SK-N-SH treated with all-trans-retinoic acid at 6 μM for 48 hours (cell line): ENCODE measurements at regions not wholly inside any gene's neighbourhood (a gene's known extent, or its start where the extent isn't known, plus 50 kb on each side); places are given as distances from the start of the nearest gene placed in this dataset.

Source experiments
- ATAC-seq: fragments of 200-7000 bp; cut with Tn5 transposase; 3 replicates; pipeline ENCODE4 v1.9.1; 2020; ENCODE audit warnings: mild to moderate bottlenecking, moderate library complexity
- ARNTL ChIP-seq: fragments of 450-650 bp; formaldehyde crosslinking; IDR thresholded peaks from 2 replicates; pipeline ENCODE4 v1.5.0; 2020; ENCODE audit warnings: low read depth, mild to moderate bottlenecking, moderate library complexity, borderline replicate concordance
- BACH2 ChIP-seq: fragments of 250-450 bp; sonication (Bioruptor Pico); IDR thresholded peaks from 2 replicates; pipeline ENCODE4 v1.9.0; 2021; ENCODE audit warnings: mild to moderate bottlenecking, borderline replicate concordance
- CREB5 ChIP-seq: fragments of 250-450 bp; sonication (Bioruptor Pico); IDR thresholded peaks from 2 replicates; pipeline ENCODE4 v1.5.1; 2020; ENCODE audit warnings: low read depth, mild to moderate bottlenecking, moderate library complexity
- CSDC2 ChIP-seq: fragments of 250-450 bp; sonication (Bioruptor Pico); IDR thresholded peaks from 2 replicates; pipeline ENCODE4 v1.5.0; 2020; ENCODE audit warnings: mild to moderate bottlenecking, moderate library complexity
- CSRNP3 ChIP-seq: fragments of 250-450 bp; sonication (Bioruptor Pico); IDR thresholded peaks from 2 replicates; pipeline ENCODE4 v1.5.1; 2021; ENCODE audit warnings: mild to moderate bottlenecking, moderate library complexity
- ESRRG ChIP-seq: fragments of 250-450 bp; sonication (Bioruptor Pico); IDR thresholded peaks from 2 replicates; pipeline ENCODE4 v1.6.1; 2021; ENCODE audit warnings: mild to moderate bottlenecking
- GLIS3 ChIP-seq: fragments of 250-450 bp; sonication (Bioruptor Pico); IDR thresholded peaks from 2 replicates; pipeline ENCODE4 v1.5.0; 2020; ENCODE audit warnings: mild to moderate bottlenecking, moderate library complexity
- ISL1 ChIP-seq: fragments of 250-450 bp; sonication (Bioruptor Pico); IDR thresholded peaks from 2 replicates; pipeline ENCODE4 v2.1.2; 2022; ENCODE audit warnings: mild to moderate bottlenecking, moderate library complexity
- OSR1 ChIP-seq: fragments of 250-450 bp; sonication (Bioruptor Pico); IDR thresholded peaks from 2 replicates; pipeline ENCODE4 v1.8.0; 2022; ENCODE audit warnings: moderate library complexity, mild to moderate bottlenecking, inconsistent platforms
- PATZ1 ChIP-seq: fragments of 250-450 bp; sonication (Bioruptor Pico); IDR thresholded peaks from 2 replicates; pipeline ENCODE4 v1.8.0; 2020; ENCODE audit warnings: mild to moderate bottlenecking, moderate library complexity, borderline replicate concordance
- PPARA ChIP-seq: fragments of 250-450 bp; sonication (Bioruptor Pico); IDR thresholded peaks from 2 replicates; pipeline ENCODE4 v1.5.0; 2020; ENCODE audit warnings: mild to moderate bottlenecking, borderline replicate concordance
- RARB ChIP-seq: fragments of 250-450 bp; sonication (Bioruptor Pico); IDR thresholded peaks from 2 replicates; pipeline ENCODE4 v1.8.0; 2021; ENCODE audit warnings: mild to moderate bottlenecking, moderate library complexity
- SNAI2 ChIP-seq: fragments of 250-450 bp; sonication (Bioruptor Pico); IDR thresholded peaks from 2 replicates; pipeline ENCODE4 v1.5.0; 2020; ENCODE audit warnings: mild to moderate bottlenecking, moderate library complexity
- TCF4 ChIP-seq: fragments of 250-450 bp; sonication (Bioruptor Pico); IDR thresholded peaks from 2 replicates; pipeline ENCODE4 v1.8.0; 2021; ENCODE audit warnings: mild to moderate bottlenecking, moderate library complexity, borderline replicate concordance
- TOX ChIP-seq: fragments of 250-450 bp; sonication (Bioruptor Pico); IDR thresholded peaks from 2 replicates; pipeline ENCODE4 v1.8.0; 2021; ENCODE audit warnings: mild to moderate bottlenecking, moderate library complexity, borderline replicate concordance
- TSHZ2 ChIP-seq: fragments of 250-450 bp; sonication (Bioruptor Pico); IDR thresholded peaks from 2 replicates; pipeline ENCODE4 v1.5.0; 2020; ENCODE audit warnings: mild to moderate bottlenecking, moderate library complexity
- ZC3H10 ChIP-seq: fragments of 250-450 bp; sonication (Bioruptor Pico); IDR thresholded peaks from 2 replicates; pipeline ENCODE4 v1.5.1; 2021; ENCODE audit warnings: mild to moderate bottlenecking, moderate library complexity
- ZFP3 ChIP-seq: fragments of 250-450 bp; sonication (Bioruptor Pico); IDR thresholded peaks from 2 replicates; pipeline ENCODE4 v1.5.0; 2020; ENCODE audit warnings: mild to moderate bottlenecking, moderate library complexity
- ZFP30 ChIP-seq: fragments of 450-650 bp; formaldehyde crosslinking; IDR thresholded peaks from 2 replicates; pipeline ENCODE4 v1.5.0; 2022; ENCODE audit warnings: mild to moderate bottlenecking, moderate library complexity
- ZNF565 ChIP-seq: fragments of 450-650 bp; formaldehyde crosslinking; conservative IDR thresholded peaks from 2 replicates; pipeline ENCODE4 v1.5.0; 2020; ENCODE audit warnings: low read depth, mild to moderate bottlenecking, moderate library complexity
- ZNF70 ChIP-seq: fragments of 450-650 bp; formaldehyde crosslinking; IDR thresholded peaks from 2 replicates; pipeline ENCODE4 v1.5.0; 2020; ENCODE audit warnings: mild to moderate bottlenecking, moderate library complexity
- ZNF8 ChIP-seq: fragments of 450-650 bp; formaldehyde crosslinking; IDR thresholded peaks from 2 replicates; pipeline ENCODE4 v1.5.0; 2020; ENCODE audit warnings: mild to moderate bottlenecking, moderate library complexity

DNA sequence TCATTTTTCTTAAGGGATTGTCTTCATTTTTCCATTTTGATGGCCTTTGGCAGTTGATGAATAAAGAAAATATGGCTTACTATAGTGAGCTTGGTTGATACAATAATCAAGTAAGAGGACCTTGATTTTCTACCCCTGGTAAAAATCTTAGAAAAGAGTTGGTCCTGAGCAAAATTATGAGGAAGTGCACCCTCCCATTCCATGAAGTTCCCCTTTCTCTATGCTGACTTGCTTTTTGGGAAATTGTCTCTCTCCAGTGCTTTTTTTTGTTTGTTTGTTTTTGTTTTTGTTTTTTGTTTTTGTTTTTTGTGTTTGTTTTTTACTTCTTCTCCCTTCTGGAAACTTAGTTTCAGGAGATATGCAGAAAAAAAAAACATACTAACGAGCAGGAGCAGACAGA, 449.2 kb upstream of the ACTBL2 start:
- TF ChIP-seq GLIS3 (CRISPR knock-in tag) (no peak), TOX (CRISPR knock-in tag) (no peak), ARNTL (CRISPR knock-in tag) (no peak), CSDC2 (CRISPR knock-in tag) (no peak), ZNF8 (CRISPR knock-in tag) (no peak), TCF4 (CRISPR knock-in tag) (no peak), CSRNP3 (CRISPR knock-in tag) (no peak), OSR1 (CRISPR knock-in tag) (no peak), ZC3H10 (CRISPR knock-in tag) (no peak), ZFP3 (CRISPR knock-in tag) (no peak), ZNF565 (CRISPR knock-in tag) (no peak), PATZ1 (no peak)
- ATAC-seq = no peak

DNA sequence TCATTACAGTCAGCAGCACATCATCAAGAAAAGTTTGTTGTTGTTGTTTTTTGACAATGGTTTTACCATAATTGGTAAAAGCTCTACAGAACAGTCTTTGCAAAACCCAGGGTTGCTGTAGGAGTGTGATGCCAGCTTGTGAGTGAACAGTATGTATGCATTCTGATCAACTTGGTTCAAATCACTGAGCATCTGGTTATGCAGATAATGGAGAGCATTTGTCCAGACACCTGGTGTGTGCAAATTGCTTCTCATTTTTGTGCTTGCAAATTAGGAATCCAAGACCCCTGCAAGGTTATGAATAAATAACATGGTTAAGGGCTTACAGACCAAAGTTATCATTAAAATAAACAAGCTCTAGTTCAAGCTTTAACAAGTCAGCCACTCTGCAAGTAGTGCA, 448.7 kb upstream of the ACTBL2 start:
- no peak for TF ChIP-seq ARNTL (CRISPR knock-in tag)
- no peak for TF ChIP-seq ESRRG (CRISPR knock-in tag)
- TF ChIP-seq TOX (CRISPR knock-in tag) = no peak
- TF ChIP-seq SNAI2 (CRISPR knock-in tag) = no peak
- TF ChIP-seq CREB5 = no peak
- no peak for TF ChIP-seq OSR1 (CRISPR knock-in tag)
- no peak for TF ChIP-seq ZFP30 (CRISPR knock-in tag)
- TF ChIP-seq TSHZ2 (CRISPR knock-in tag) = no peak
- no peak for TF ChIP-seq ZFP3 (CRISPR knock-in tag)
- no peak for TF ChIP-seq ZNF8 (CRISPR knock-in tag)
- no peak for TF ChIP-seq GLIS3 (CRISPR knock-in tag)
- TF ChIP-seq PPARA (CRISPR knock-in tag) = no peak
- TF ChIP-seq ZNF565 (CRISPR knock-in tag) = no peak
- no peak for TF ChIP-seq ISL1 (CRISPR knock-in tag)
- TF ChIP-seq PATZ1 = no peak
- TF ChIP-seq RARB = no peak
- TF ChIP-seq CSDC2 (CRISPR knock-in tag) = no peak
- no peak for TF ChIP-seq BACH2 (CRISPR knock-in tag)
- no peak for TF ChIP-seq ZC3H10 (CRISPR knock-in tag)
- no peak for ATAC-seq

DNA sequence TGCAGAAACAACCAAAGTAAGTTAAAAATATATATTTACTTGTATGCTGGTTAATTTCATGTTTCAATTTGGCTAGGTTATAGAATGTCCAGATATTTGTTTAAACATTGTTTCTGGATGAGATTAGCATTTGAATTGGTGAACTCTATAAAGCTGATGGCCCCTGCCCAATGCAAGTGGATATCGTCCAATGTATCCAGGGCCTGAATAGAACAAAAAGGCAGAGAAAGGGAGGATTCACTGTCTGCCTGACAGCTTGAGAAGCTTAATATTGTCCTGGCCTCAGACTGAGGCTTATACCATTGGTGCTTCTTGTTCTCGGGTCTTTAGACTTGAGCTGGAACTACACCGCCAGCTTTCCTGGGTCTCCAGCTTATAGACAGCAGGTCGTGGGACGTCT, 446.7 kb upstream of the ACTBL2 start:
- ATAC-seq = no peak
- TF ChIP-seq PPARA (CRISPR knock-in tag) (no peak), TOX (CRISPR knock-in tag) (no peak), CSRNP3 (CRISPR knock-in tag) (no peak), CSDC2 (CRISPR knock-in tag) (no peak), ISL1 (CRISPR knock-in tag) (no peak), ESRRG (CRISPR knock-in tag) (no peak), GLIS3 (CRISPR knock-in tag) (no peak), BACH2 (CRISPR knock-in tag) (no peak), TCF4 (CRISPR knock-in tag) (no peak), OSR1 (CRISPR knock-in tag) (no peak), ZNF8 (CRISPR knock-in tag) (no peak), ARNTL (CRISPR knock-in tag) (no peak), TSHZ2 (CRISPR knock-in tag) (no peak), ZFP3 (CRISPR knock-in tag) (no peak), ZC3H10 (CRISPR knock-in tag) (no peak), RARB (no peak), ZNF70 (CRISPR knock-in tag) (no peak)
